GM23338 (cell line): ENCODE measurements at regions not wholly inside any gene's neighbourhood (a gene's known extent, or its start where the extent isn't known, plus 50 kb on each side); places are given as distances from the start of the nearest gene placed in this dataset.
A peak's percentile ranks its signal among the peaks of the same experiment; 100 is the strongest.
"Not testable (repeated sequence)": the region's sequence is repeated elsewhere in the genome, so short reads cannot be mapped to it uniquely, and the experiment has no call there.

Experiments used
- ATAC-seq: fragments of 200-7000 bp; cut with Tn5 transposase; 3 replicates; pipeline ENCODE4 v1.9.1; 2020
- DNase-seq: peaks from one replicate; pipeline ENCODE4 v3.0.0-alpha.2; 2015; ENCODE audit warnings: low spot score
- H2AFZ ChIP-seq: fragments of 200-600 bp; sonication (generic); 2 replicates; pipeline ENCODE4 v1.8.0; 2016; ENCODE audit warnings: antibody characterized with exemption, mild to moderate bottlenecking, moderate library complexity
- H3F3A ChIP-seq: fragments of 200-600 bp; sonication (generic); replicated peaks from 2 replicates; pipeline ENCODE4 v1.8.0; 2017; ENCODE audit warnings: antibody characterized with exemption, mixed run types, low read depth
- H3K27ac ChIP-seq: fragments of 200-600 bp; sonication (generic); 2 replicates; pipeline ENCODE4 v1.6.1; 2016; ENCODE audit warnings: low read depth
- H3K27me3 ChIP-seq: fragments of 200-600 bp; sonication (generic); 2 replicates; pipeline ENCODE4 v1.8.0; 2016; ENCODE audit warnings: mild to moderate bottlenecking, mixed run types, moderate library complexity; ENCODE audit not compliant: insufficient read depth
- H3K36me3 ChIP-seq: fragments of 200-600 bp; sonication (generic); 2 replicates; pipeline ENCODE4 v1.8.0; 2016; ENCODE audit warnings: mild to moderate bottlenecking; ENCODE audit not compliant: insufficient read depth
- H3K4me1 ChIP-seq: fragments of 200-600 bp; sonication (generic); 2 replicates; pipeline ENCODE4 v1.8.0; 2016; ENCODE audit warnings: mild to moderate bottlenecking, moderate library complexity; ENCODE audit not compliant: insufficient read depth
- H3K4me2 ChIP-seq: fragments of 200-600 bp; sonication (generic); 2 replicates; pipeline ENCODE4 v1.7.1; 2017; ENCODE audit warnings: mixed run types
- H3K4me3 ChIP-seq: fragments of 200-600 bp; sonication (generic); 2 replicates; pipeline ENCODE4 v1.6.1; 2016; ENCODE audit warnings: mixed run types
- H3K79me2 ChIP-seq: fragments of 200-600 bp; sonication (generic); replicated peaks from 2 replicates; pipeline ENCODE4 v1.8.0; 2017; ENCODE audit warnings: mild to moderate bottlenecking; ENCODE audit not compliant: insufficient read depth
- H3K9me2 ChIP-seq: fragments of 200-600 bp; sonication (generic); 2 replicates; pipeline ENCODE4 v1.8.0; 2017; ENCODE audit not compliant: insufficient read depth
- H4K20me1 ChIP-seq: fragments of 200-600 bp; sonication (generic); replicated peaks from 2 replicates; pipeline ENCODE4 v1.8.0; 2017; ENCODE audit warnings: mild to moderate bottlenecking; ENCODE audit not compliant: insufficient read depth
- H3K27ac Mint-ChIP-seq: 2 replicates; pipeline ENCODE4 v1.8.0; 2020; ENCODE audit warnings: inconsistent platforms, mild to moderate bottlenecking, moderate library complexity, mixed read lengths
- H3K27me3 Mint-ChIP-seq: 3 replicates; pipeline ENCODE4 v1.8.0; 2022; ENCODE audit warnings: low read depth, mild to moderate bottlenecking, moderate library complexity, mixed read lengths, inconsistent platforms; ENCODE audit not compliant: insufficient read depth, poor library complexity
- H3K36me3 Mint-ChIP-seq: 3 replicates; pipeline ENCODE4 v1.8.0; 2021; ENCODE audit warnings: low read depth, mild to moderate bottlenecking, inconsistent platforms, moderate library complexity, mixed read lengths
- H3K4me1 Mint-ChIP-seq: 3 replicates; pipeline ENCODE4 v1.8.0; 2020; ENCODE audit warnings: mild to moderate bottlenecking, inconsistent platforms, mixed read lengths
- H3K4me3 Mint-ChIP-seq: 3 replicates; pipeline ENCODE4 v1.8.0; 2021; ENCODE audit warnings: moderate library complexity, mild to moderate bottlenecking, inconsistent platforms, mixed read lengths
- H3K9me3 Mint-ChIP-seq: 3 replicates; pipeline ENCODE4 v1.8.0; 2020; ENCODE audit warnings: moderate library complexity, mild to moderate bottlenecking, inconsistent platforms, mixed read lengths
- CREB1 ChIP-seq: fragments of 250-450 bp; sonication (Bioruptor Pico); IDR thresholded peaks from 2 replicates; pipeline ENCODE4 v1.5.0; 2020; ENCODE audit warnings: low read depth, mild to moderate bottlenecking, moderate library complexity
- CTCF ChIP-seq, 2 experiments: fragments of 200-600 bp in 1 of 2; sonication (generic) in 1 of 2; conservative IDR thresholded peaks; 2 replicates each; pipeline versions ENCODE4 v1.5.1 to v1.6.1; 2016 to 2017; ENCODE audit warnings: antibody characterized with exemption in 2 of 2, low read depth in 2 of 2, mild to moderate bottlenecking in 2 of 2, moderate library complexity in 1 of 2
- ETS1 ChIP-seq: IDR thresholded peaks from 2 replicates; pipeline ENCODE4 v1.6.1; 2016; ENCODE audit warnings: antibody characterized with exemption
- EZH2phosphoT487 ChIP-seq: fragments of 200-600 bp; sonication (generic); IDR thresholded peaks from one replicate; pipeline ENCODE4 v1.8.1; 2018; ENCODE audit warnings: antibody characterized with exemption; ENCODE audit not compliant: unreplicated experiment
- JUNB ChIP-seq: IDR thresholded peaks from one replicate; pipeline ENCODE4 v1.6.1; 2016; ENCODE audit warnings: antibody characterized with exemption; ENCODE audit not compliant: unreplicated experiment
- NANOG ChIP-seq: IDR thresholded peaks from 2 replicates; pipeline ENCODE4 v1.6.1; 2016; ENCODE audit warnings: antibody characterized with exemption, borderline replicate concordance
- POLR2AphosphoS5 ChIP-seq: IDR thresholded peaks from 2 replicates; pipeline ENCODE4 v1.6.1; 2016; ENCODE audit warnings: antibody characterized with exemption, low read depth
- STAT1 ChIP-seq: IDR thresholded peaks from one replicate; pipeline ENCODE4 v1.6.1; 2016; ENCODE audit warnings: antibody characterized with exemption; ENCODE audit not compliant: unreplicated experiment
- ZNF114 ChIP-seq: fragments of 250-450 bp; sonication (Bioruptor Pico); IDR thresholded peaks from 2 replicates; pipeline ENCODE4 v1.5.0; 2020; ENCODE audit warnings: mild to moderate bottlenecking, moderate library complexity
- ZNF331 ChIP-seq: fragments of 250-450 bp; sonication (Bioruptor Pico); IDR thresholded peaks from 2 replicates; pipeline ENCODE4 v1.5.0; 2020; ENCODE audit warnings: low read depth, mild to moderate bottlenecking, moderate library complexity
- ZNF462 ChIP-seq: fragments of 250-450 bp; sonication (Bioruptor Pico); IDR thresholded peaks from 2 replicates; pipeline ENCODE4 v1.5.0; 2020; ENCODE audit warnings: mild to moderate bottlenecking, moderate library complexity

- H3K27me3 Mint-ChIP-seq, H3F3A ChIP-seq, H4K20me1 ChIP-seq, H2AFZ ChIP-seq, H3K4me3 ChIP-seq, H3K36me3 ChIP-seq, H3K27ac ChIP-seq, H3K79me2 ChIP-seq, ATAC-seq, H3K4me2 ChIP-seq, H3K36me3 Mint-ChIP-seq, DNase-seq, H3K4me3 Mint-ChIP-seq, H3K4me1 ChIP-seq, H3K27me3 ChIP-seq, H3K4me1 Mint-ChIP-seq, H3K27ac Mint-ChIP-seq, H3K9me2 ChIP-seq: not testable (repeated sequence)
- H3K9me3 Mint-ChIP-seq: peaks cover 30% of the 10 kb centered on the region
These were observed 839.1 kb upstream of the DEFB115 start for GRCh38 chr20:30418378-30418777.

- no peaks in the 10 kb centered on the region for H3F3A ChIP-seq
- H2AFZ ChIP-seq: no peak overlapping the region
- peaks cover 5% of the 10 kb centered on the region for H3K4me1 ChIP-seq
- Mint-ChIP-seq H3K4me3 (no peak overlapping the region), H3K27me3 (no peaks in the 10 kb centered on the region), H3K27ac (no peak overlapping the region), H3K9me3 (peaks cover 35% of the 10 kb centered on the region), H3K36me3 (peaks cover 2% of the 10 kb centered on the region; the same call in 1 of the 3 replicates), H3K4me1 (no peaks in the 10 kb centered on the region)
- H3K4me2 ChIP-seq: peak overlapping the region; percentile 57; the same call in 1 of the 2 replicates
- no peaks in the 10 kb centered on the region for H3K27me3 ChIP-seq
- no peak overlapping the region for H3K27ac ChIP-seq
- no peak for ATAC-seq
- no peaks in the 10 kb centered on the region for H3K36me3 ChIP-seq
- no peaks in the 10 kb centered on the region for H3K9me2 ChIP-seq
- H4K20me1 ChIP-seq: no peaks in the 10 kb centered on the region
- DNase-seq: no peak
- H3K79me2 ChIP-seq: no peaks in the 10 kb centered on the region
- H3K4me3 ChIP-seq: no peak overlapping the region
- TF ChIP-seq JUNB (no peak), ZNF114 (no peak), ZNF462 (CRISPR knock-in tag) (no peak), CTCF (conservative IDR thresholded peaks at IDR 0.05; ENCODE audit: low read depth in 2 of 2) (no peak), CREB1 (CRISPR knock-in tag) (no peak), STAT1 (no peak), ETS1 (no peak), ZNF331 (CRISPR knock-in tag) (no peak), EZH2phosphoT487 (no peak), NANOG (no peak), POLR2AphosphoS5 (no peak)
These were observed 838.0 kb upstream of the DEFB115 start for GRCh38 chr20:30419466-30419865.
